Erythroblast (primary cell): ENCODE measurements at regions not wholly inside any gene's neighbourhood (a gene's known extent, or its start where the extent isn't known, plus 50 kb on each side); places are given as distances from the start of the nearest gene placed in this dataset.

Experiments used
- GATA1 ChIP-seq: IDR thresholded peaks from 2 replicates; pipeline ENCODE4 v1.6.1; 2011; ENCODE audit warnings: low read depth, mild to moderate bottlenecking, control low read depth, low read length, moderate library complexity
- POLR2A ChIP-seq: IDR thresholded peaks from 2 replicates; pipeline ENCODE4 v1.6.1; 2011; ENCODE audit warnings: mild to moderate bottlenecking, low read length

DNA sequence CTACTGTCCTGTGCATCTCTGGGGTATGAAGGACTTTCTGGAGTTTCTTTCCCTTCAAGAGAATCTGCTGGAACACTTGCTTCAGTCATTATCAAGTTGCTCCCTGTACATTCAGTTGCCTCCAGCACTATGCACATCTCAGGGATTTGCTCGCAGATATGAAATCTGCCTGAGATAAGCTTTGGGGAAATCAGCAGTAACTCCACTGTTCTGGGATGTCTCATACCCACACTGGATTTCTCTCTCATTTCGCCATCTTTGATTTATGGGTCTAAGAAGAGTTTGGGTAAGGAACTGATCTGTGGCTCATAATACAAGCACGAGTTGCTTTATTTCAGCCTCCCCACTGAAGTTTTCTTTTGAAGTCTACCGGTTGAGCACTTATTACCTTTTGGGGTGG, 585.6 kb downstream of the PSAT1 start:
- TF ChIP-seq POLR2A (no peak), GATA1 (no peak)
